GM18499 (cell line): ENCODE measurements at regions not wholly inside any gene's neighbourhood (a gene's known extent, or its start where the extent isn't known, plus 50 kb on each side); places are given as distances from the start of the nearest gene placed in this dataset.
"Not testable (repeated sequence)": the region's sequence is repeated elsewhere in the genome, so short reads cannot be mapped to it uniquely, and the experiment has no call there.

Source experiments
- ATAC-seq: cut with Tn5 transposase; IDR thresholded peaks from one replicate; pipeline ENCODE4 v1.9.1; 2021; ENCODE audit warnings: moderate number of reproducible peaks; ENCODE audit not compliant: insufficient read depth, unreplicated experiment

DNA sequence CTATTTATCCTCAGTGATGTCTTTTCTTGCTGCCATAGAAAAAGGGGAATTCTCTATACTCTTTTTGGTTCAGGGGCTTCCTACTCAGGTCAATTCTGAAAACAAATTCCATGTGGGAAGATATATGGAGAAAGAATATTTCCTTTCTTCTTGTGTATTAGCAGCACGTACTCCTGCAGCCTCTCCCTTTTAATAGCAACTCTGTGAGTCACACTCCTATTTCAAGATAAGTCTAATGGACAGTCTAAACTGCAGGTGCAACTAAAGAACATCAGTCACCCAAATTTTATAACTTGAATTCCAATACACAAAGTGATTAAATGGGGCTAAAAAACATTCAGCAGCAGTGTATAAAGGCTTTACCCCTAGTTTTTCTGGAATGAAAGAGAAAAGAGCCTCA lies 942.2 kb downstream of the CNTNAP5 start:
- no peak for ATAC-seq

DNA sequence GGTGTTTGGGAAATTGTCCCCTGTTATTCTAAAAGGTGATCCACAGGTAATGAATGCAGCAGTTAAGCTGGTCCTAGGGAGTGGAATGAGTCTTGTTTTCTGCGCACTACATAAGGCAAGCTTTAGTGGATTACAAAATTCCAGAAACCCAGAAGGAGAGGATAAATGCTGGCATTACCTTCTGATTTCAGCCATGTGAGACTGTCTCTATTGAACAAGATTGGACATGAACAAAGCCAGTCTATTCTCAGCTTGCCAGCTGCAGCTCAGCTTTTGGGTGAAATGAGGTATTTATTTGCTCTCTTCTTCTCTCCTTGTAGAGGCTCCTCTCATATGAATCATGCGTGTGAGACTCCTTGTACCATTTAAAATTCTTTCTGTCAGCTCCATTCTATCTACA lies 944.9 kb downstream of the CNTNAP5 start:
- ATAC-seq, result no peak

DNA sequence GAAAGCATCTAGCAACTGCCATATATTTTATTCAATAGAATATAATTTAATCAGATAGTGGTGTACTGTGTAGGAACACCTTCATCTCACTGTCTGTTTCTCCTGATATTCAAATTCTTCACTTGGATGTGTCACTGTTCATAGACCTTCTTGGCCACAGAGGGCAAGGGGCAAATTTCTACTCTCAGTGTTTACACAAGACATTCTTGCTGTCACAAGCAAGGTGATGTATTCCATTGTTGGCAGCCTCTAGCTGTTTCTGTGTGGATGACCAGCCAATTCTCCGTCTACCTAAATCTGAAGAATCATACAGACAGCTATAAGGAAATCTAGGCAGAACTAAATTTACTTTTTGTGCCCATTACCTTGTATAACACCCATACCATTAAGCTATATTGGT lies 948.3 kb downstream of the CNTNAP5 start:
- no peak for ATAC-seq

DNA sequence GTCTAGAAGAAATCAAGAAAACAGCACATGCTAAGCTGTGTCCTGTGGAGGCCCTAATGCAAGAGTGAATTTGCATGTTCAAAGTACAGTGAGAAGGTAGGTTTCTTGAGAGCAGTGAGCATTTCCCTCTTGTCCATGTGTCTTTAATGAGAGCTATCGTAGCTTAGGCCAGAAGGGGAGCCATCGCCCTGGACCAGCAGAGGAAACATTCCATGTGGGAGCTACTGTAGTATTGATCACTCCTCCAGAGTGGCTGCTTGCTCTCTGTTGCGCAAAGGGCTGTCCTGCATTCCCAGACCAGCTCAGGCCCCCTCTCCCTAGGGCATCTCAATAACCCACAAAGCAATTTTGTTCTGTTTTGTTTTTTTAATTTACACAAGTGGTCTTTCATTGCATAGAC lies 950.1 kb downstream of the CNTNAP5 start:
- ATAC-seq, result no peak

DNA sequence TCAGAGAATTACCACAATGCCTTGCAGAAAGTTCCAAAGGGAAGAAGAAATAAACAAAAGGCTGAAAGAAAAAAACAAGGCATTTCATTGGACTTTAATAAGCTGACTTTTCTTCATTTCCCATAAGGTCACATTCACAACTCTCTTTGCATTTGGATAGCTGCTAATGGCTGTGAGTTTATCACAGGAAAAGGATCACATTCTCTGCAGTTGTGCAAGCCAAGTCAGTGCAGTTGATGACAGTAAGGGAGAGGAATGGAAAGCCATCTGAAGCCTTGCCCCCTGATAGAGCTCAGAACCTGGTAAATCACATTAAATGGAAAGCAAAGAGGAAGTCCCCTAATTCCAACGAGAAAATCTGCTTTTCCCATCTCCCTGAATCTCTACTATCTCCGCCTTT lies 950.6 kb downstream of the CNTNAP5 start:
- ATAC-seq, result no peak

DNA sequence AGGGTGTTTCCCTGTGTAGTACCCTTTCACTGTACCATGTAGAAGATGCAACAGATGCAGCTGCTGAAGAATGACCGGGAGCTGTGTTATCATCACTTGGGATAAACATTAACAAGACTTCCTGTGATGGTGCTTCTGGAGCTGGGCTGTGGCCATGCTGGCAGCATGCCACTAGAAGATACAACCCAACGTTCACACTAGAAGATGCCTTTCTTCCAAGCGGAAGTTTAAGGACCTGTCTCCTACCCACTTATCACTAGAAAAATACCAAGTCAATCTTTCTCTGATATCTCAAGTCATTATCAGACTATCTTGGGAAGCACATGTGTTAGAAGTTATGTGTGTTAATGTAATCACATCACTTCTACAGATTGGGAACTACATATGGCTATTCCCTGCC lies 953.5 kb downstream of the CNTNAP5 start:
- no peak for ATAC-seq

DNA sequence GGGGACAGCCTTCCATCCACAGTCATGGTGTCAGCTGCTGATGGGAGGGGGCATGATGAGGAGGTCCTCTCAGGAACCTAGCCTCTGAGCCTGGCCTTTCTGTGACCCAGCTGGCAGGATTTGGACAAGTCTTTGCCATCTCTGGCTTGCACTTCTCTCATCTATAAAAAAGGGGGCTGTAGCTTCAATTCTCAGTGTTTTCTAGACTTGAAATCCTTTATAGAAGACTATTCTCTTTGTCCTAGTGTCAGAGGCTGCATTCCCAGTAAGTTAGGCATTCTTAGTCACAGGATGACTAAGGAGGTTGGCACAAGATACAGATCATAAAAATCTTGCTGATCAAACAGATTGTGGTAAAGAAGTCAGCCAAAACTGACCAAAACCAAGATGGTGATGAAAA lies 958.5 kb downstream of the CNTNAP5 start:
- no peak for ATAC-seq

DNA sequence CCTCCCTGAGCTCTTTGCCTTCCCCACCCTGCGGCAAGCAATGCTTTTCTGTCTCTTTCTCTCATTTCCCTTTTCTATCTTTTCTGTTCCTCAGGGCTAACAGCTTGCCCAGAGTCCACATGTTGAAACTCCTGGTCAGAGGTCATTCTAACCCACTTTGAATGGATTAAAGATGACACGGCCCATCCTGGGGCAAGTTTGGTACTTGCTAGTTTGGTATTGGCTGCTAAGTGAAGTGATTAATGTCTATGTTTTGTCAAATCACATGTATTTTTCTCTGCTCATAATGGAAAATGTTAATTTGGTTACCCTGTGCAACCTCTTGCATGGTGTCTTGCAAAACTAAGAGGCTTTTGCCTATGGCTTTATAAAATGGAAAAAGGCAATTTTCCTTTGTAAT lies 960.2 kb downstream of the CNTNAP5 start:
- ATAC-seq, result no peak

DNA sequence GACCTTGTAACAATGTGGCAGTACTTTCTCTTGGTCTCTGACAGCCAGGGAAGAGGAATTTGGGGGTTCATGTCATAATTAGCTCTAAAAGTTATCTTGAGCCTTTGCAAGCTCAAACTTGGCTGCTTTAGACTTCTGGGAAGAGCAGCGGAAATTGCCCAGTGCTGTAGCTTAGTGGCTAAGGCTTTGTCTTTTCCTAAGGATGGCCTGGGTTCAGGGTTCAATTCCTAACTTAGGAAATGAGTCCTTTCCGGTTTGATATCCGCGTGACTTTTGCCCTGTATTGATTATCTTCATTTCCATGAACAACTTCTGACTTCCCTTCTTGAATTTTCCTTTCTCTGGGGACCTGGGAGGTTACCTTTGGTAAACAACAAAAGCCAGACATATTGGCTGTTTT lies 961.0 kb downstream of the CNTNAP5 start:
- no peak for ATAC-seq

DNA sequence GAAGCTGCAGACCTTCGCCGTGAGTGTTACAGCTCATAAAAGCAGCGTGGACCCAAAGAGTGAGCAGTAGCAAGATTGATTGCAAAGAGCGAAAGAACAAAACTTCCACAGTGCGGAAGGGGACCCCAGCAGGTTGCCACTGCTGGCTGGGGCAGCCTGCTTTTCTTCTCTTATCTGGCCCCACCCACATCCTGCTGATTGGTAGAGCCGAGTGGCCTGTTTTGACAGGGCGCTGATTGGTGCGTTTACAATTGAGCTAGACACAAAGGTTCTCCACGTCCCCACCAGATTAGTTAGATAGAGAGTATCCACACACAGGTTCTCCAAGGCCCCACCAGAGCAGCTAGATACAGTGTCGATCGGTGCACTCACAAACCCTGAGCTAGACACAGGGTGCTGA lies 961.8 kb downstream of the CNTNAP5 start:
- ATAC-seq, result not testable (repeated sequence)

DNA sequence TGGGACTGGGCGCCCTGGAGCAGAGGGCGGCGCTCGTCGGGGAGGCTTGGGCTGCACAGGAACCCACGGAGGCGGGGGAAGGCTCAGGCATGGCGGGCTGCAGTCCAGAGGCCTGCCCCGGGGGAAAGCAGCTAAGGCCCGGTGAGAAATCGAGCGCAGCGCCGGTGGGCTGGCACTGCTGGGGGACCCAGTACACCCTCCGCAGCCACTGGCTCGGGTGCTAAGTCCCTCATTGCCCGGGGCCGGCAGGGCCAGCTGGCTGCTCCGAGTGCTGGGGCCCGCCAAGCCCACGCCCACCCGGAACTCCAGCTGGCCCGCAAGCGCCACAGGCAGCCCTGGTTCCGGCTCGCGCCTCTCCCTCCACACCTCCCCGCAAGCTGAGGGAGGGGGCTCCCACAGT lies 962.3 kb downstream of the CNTNAP5 start:
- not testable (repeated sequence) for ATAC-seq

DNA sequence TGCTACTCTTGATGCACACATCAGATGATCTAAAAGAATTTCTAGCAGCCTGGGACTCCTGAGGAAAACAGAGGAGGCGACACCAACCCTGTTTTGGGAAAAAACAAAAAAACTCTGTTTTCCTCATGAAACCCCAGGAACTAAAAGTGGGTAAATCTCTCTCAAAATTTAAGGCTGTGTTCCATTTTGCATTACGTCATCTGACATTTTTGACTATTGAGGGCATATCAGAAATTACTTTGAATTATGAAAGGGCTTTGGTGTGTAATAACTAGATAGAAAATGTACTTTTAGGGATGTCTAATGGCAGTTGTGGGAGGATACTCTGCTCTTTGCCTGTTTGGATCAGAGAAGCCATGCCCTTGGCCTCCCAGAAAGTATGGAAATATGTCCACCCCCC lies 963.0 kb downstream of the CNTNAP5 start:
- no peak for ATAC-seq

DNA sequence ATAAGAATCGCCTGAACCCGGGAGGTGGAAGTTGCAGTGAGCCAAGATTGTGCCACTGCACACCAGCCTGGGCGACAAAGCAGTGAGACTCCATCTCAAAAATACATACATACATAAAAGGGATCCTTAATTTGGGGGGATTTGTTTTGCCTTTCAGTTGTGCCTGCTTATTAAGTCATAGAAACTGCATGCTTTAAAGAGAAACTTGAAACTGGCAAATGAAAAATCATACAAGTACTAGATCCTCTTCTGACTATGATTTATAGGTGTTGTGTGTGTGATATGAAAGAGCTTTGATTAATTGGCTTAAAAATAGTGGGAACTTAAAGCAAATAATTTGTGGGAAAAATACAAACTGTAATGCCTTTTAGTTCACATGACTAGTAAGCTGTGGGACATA lies 963.7 kb downstream of the CNTNAP5 start:
- no peak for ATAC-seq

DNA sequence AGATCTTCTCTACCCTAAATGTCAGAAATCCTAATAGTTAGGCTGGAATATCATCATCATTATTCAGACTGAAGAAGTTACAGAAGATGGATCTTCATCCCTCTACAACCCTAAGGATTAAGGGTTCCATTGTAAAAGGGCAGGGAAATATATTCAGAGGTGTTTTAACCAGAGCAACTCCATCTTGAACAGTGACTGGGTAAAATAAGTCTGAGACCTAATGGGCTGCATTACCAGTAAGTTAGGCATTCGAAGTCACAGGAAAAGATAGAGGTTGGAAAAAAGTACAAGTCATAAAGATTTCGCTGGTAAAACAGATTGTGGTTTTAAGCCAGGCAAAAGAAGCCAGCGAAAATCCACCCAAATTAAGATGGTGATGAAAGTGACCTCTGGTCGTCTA lies 968.7 kb downstream of the CNTNAP5 start:
- ATAC-seq, result no peak

DNA sequence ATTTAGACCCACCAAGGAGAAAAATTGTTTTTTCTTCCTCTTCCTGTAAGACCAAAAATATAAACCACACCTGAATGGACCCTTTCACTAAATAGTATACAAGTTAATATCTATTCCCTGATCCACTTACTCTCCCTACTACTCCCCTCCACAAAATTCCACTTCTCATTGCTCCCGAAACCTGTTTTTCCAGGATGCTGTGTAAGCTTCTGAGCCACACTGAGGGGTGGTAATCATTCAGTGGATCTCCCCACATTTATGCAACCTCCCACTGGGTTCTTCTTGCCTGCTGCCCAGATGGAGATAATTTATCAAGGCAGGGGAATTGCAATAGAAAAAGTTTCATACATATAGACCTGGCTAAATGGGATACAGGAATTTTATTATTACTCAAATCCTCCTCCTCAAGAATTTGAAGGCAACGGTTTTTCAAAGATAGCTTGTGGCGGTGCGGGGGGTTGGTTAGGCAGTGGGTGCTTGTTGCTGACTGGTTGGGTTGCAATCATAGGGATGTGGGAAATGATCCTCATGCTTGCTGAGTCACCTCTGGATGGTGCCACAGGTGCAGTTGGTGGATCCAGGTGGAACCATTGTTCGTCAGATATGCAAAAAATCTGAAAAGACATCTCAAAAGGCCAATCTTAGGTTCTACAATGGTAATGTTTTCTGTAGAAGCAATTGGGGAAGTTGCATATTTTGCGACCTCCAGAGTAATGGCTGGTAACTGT lies 970.3 kb downstream of the CNTNAP5 start:
- ATAC-seq, result no peak

DNA sequence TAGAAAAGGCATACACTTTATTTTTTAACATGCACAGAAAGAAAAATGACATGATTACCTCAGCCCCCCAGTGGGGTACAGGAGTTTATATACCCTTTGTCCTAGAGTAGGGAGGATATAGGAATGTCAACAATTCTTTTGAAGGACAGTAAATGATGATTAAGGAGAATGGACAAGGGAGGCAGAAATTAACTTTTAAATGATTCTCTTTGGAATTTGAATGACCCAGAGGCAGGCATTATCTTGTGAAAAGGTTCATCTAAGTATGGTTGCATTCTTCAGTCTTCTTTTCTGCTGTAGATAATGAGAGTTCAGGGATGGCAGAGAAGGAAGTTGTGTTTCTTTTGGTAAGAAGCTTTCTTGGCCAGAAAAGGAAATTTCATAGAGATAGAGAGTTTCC lies 971.3 kb downstream of the CNTNAP5 start:
- no peak for ATAC-seq

DNA sequence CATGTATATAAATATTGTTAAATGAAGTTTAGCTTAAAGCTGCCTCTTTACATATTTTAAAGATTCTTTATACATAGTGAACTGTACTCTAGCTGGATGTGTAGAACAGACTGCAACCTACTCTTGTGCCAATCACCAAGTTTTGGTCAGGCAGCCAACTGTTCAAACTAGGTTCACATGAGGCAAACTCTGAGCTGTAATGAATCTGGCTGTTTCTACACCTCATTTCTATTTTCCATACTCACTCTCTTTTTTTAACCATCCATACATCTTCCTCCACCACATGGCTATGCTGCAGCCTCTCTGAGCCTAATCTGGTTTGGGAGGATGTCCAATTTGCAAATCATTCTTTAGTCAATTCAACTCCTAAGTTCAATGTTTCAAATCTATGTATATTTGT lies 974.8 kb downstream of the CNTNAP5 start:
- ATAC-seq, result no peak

DNA sequence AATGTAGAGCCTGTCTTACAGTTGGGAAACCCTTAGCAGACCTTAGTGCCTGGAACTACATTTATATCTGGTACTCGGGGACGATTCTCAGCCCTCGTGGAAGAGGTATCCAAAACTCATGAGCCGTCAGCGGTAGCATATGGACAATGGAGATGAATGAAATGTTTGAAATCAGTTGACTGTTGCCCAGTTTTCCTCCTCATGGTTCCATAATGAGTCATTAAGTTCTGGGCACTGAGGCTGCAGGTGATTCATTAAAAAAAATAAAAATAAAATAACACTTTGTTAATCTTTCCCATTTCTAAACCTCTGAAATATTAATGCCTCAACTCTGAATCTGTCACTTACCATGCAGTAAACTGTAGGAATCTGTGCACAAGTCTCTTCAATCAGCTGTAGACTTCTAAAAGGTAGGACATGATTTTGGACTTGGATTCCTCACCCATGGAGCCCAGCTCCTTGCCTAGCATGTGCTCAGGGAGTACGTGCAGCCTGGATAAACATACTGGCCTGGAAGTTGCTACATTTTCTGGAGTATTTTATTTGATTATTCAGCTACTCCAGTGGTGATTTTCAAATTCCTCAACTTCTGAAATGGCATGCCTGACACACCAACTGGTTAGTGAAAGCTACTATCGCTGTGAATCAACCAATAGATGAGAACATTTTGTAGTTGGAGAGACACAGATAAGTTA lies 979.2 kb downstream of the CNTNAP5 start:
- no peak for ATAC-seq

DNA sequence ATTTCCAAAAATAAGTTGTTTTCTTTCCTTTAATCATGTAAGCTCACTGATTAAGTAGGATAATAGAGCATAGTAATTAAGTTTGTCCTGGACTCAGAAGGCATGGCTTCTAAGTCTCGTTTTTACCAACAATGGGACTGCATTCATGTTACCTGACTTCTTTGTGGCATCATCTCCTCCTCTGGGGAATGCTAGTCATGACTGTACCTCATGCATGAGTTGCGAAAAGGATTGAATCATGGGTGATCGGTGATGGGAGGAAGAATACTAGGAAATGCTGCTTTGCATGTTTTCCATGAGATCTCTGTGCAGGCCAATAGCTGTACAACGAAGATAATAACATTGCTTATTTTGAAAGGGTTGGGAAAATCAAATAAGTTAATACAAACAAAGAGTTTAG lies 981.6 kb downstream of the CNTNAP5 start:
- ATAC-seq, result no peak

DNA sequence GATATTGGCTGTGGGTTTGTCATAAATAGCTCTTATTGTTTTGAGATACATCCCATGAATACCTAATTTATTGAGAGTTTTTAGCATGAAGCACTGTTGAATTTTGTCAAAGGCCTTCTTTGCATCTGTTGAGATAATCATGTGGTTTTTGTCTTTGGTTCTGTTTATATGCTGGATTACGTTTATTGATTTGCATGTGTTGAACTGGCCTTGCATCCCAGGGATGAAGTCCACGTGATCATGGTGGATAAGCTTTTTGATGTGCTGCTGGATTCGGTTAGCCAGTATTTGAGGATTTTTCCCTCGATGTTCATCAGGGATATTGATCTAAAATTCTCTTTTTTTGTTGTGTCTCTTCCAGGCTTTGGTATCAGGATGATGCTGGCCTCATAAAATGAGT lies 1003.6 kb downstream of the CNTNAP5 start:
- ATAC-seq, result not testable (repeated sequence)

DNA sequence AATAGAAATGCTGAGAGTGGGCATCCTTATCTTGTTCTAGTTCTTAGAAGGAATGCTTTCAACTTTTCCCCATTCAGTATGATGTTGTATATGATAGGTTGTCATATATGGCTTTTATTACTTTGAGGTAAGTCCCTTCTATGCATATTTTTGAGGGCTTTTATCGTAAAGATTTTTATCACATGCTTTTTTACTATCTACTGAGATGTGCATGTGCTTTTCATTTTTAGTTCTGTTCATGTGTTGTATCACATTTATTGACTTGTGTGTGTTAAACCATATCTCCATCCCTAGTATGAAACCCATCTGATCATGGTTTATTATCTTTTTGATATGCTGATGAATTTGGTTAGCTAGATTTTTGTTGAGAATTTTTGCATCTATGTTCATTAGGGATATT lies 1008.8 kb downstream of the CNTNAP5 start:
- ATAC-seq, result no peak

DNA sequence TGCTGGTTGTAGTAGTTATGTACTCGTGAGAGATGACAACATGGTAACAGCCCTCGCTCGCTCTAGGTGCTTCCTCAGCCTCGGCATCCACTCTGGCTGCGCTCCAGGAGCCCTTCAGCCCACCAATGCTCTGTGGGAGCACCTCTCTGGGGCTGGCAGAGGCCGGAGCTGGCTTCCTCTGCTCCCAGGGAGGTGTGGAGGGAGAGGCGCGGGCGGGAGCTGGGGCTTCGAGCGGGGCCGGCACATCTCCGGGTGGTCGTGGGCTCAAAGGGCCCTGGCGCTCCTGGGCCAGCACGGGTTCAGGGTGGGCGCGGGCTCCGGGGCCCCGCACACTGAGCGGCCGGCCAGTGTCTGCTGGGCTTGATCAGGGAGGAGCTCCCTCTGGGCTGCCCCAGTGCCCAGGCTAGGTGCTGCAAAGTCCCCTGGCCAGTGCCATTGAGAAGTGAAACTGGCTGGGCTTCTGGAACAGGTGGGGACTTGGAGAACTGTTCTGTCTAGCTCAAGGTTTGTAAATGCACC lies 1012.1 kb downstream of the CNTNAP5 start:
- ATAC-seq, result no peak
